ENCODE measurements at regions not wholly inside any gene's neighbourhood (a gene's known extent, or its start where the extent isn't known, plus 50 kb on each side); places are given as distances from the start of the nearest gene placed in this dataset.

DNA sequence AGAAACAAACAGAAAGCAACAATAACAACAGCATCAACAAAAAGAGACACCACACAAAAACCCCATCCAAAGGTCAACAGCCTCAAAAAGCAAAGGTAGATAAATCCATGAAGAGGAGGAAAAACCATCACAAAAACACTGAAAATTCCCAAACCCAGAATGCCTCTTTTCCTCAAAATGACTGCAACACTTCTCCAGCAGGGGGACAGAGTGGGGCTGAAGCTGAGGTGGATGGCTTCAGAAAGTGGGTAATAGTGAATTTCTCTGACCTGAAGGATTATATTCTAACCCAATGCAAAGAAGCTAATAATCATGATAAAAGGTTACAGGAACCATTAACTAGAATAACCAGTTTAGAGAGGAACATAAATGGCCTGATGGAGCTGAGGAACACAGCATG, 888.2 kb downstream of the RAB28 start:
- no peak overlapping the region for H3K27ac ChIP-seq
- no peak for TF ChIP-seq POLR2A (IDR thresholded peaks at IDR 0.05)
- TF ChIP-seq, protein P1, sequence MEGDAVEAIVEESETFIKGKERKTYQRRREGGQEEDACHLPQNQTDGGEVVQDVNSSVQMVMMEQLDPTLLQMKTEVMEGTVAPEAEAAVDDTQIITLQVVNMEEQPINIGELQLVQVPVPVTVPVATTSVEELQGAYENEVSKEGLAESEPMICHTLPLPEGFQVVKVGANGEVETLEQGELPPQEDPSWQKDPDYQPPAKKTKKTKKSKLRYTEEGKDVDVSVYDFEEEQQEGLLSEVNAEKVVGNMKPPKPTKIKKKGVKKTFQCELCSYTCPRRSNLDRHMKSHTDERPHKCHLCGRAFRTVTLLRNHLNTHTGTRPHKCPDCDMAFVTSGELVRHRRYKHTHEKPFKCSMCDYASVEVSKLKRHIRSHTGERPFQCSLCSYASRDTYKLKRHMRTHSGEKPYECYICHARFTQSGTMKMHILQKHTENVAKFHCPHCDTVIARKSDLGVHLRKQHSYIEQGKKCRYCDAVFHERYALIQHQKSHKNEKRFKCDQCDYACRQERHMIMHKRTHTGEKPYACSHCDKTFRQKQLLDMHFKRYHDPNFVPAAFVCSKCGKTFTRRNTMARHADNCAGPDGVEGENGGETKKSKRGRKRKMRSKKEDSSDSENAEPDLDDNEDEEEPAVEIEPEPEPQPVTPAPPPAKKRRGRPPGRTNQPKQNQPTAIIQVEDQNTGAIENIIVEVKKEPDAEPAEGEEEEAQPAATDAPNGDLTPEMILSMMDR (IDR thresholded peaks at IDR 0.05 in 4 of 5, conservative IDR thresholded peaks at IDR 0.05 in 1 of 5), result no peak
- no peaks in the 10 kb centered on the region for H3K9me3 ChIP-seq
- no peaks in the 10 kb centered on the region for H3K36me3 ChIP-seq
- no peak for ATAC-seq
- no peaks in the 10 kb centered on the region for H3K27me3 ChIP-seq
- intact Hi-C loops (cut with DNase I; ENCODE audit: low total_unique reads), result no loop called here
- in situ Hi-C loops (cut with MboI; ENCODE audit: low sequenced_read_pairs in 4 of 4), result no loop called here
- no peaks in the 10 kb centered on the region for H3K4me1 ChIP-seq
- no peak for DNase-seq
- H3K4me3 ChIP-seq, result no peak overlapping the region

DNA sequence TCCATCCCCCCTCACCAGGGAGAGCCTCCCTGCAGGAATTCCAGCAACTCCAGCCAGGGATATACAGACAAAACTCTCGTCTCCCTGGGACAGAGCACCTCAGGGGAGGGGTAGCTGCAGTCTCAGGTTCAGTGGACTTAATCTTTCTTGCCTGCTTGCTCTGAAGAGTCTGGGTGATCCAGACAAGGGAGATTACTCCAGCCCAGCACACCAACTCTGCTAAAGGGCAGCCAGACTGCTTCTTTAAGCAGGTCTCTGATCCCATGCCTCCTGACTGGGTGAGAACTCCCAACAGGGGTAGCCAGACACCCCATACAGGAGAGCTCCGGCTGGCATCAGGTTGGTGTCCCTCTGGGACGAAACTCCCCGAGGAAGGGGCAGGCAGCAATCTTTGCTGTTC, 888.7 kb downstream of the RAB28 start:
- Histone ChIP-seq H3K27ac (no peak overlapping the region), H3K27me3 (no peaks in the 10 kb centered on the region), H3K9me3 (no peaks in the 10 kb centered on the region), H3K36me3 (no peaks in the 10 kb centered on the region), H3K4me1 (no peaks in the 10 kb centered on the region), H3K4me3 (no peak overlapping the region)
- intact Hi-C loops (cut with DNase I; ENCODE audit: low total_unique reads), result no loop called here
- TF ChIP-seq, protein P1 (IDR thresholded peaks at IDR 0.05 in 4 of 5, conservative IDR thresholded peaks at IDR 0.05 in 1 of 5), result no peak
- TF ChIP-seq POLR2A (IDR thresholded peaks at IDR 0.05), result no peak
- in situ Hi-C loops (cut with MboI; ENCODE audit: low sequenced_read_pairs in 4 of 4), result no loop called here
- DNase-seq (no peak), ATAC-seq (no peak)

DNA sequence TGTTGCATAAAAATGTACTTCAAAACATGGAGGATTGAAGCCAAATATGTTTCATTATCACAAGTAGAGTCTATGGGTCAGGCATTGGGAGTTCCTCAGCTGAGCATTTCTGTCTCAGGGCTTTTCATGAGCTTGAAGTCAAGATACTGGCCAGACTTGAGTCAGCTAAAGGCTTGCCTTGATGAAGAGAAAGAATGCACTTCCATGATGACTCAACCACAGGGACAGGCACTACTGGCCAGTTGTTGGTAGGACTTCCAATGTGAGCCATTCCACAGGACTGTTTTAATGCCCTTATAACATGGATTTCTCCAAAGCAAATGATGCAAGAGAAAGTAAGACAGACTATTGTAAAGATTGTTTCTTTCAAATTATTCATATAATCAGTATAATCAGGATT, 895.6 kb downstream of the RAB28 start:
- in situ Hi-C loops (cut with MboI; ENCODE audit: low sequenced_read_pairs in 4 of 4) (no loop called here), intact Hi-C loops (cut with DNase I; ENCODE audit: low total_unique reads) (no loop called here)
- no peaks in the 10 kb centered on the region for H3K27me3 ChIP-seq
- no peaks in the 10 kb centered on the region for H3K36me3 ChIP-seq
- no peak overlapping the region for H3K27ac ChIP-seq
- H3K4me3 ChIP-seq, result no peak overlapping the region
- DNase-seq (no peak), ATAC-seq (no peak)
- H3K9me3 ChIP-seq, result no peaks in the 10 kb centered on the region
- no peak for TF ChIP-seq POLR2A (IDR thresholded peaks at IDR 0.05)
- TF ChIP-seq, protein P1 (IDR thresholded peaks at IDR 0.05 in 4 of 5, conservative IDR thresholded peaks at IDR 0.05 in 1 of 5), result no peak
- H3K4me1 ChIP-seq, result no peaks in the 10 kb centered on the region

DNA sequence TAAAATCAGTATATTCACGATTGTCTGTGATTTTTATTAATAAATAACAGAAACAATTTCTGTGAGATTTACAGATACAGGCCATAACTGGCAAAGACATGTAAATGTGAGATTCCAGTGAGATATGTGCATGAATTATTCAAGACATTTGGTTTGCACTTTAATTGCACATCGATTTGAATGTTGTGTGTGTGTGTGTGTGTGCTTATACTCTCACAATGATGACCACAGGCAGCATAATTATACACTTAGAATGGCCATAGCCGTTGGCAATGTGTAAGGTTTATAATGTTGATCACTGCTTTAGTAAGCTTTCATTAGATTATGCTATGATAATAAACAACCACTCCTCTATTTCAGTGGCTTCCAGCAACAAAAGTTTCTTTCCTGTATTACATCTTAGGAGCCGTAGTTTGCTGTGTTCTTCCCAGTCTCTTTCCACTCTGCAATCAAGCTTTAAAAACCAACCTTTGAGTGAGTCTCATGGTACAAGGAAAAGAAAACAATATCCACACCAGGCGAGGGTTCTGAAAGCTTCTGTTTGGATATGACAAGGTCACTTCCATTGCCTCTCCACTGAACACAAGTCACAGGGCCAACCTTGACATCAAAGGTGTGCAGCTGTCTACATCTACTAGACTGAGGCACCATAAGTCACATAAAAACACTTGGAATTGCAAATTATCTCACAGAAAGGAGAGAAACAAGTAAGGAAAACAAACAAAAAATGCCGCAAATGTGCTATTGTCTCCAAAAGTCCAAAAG, 897.7 kb downstream of the RAB28 start:
- Histone ChIP-seq H3K4me1 (no peaks in the 10 kb centered on the region), H3K36me3 (no peaks in the 10 kb centered on the region), H3K9me3 (no peaks in the 10 kb centered on the region), H3K4me3 (no peak overlapping the region), H3K27ac (no peak overlapping the region), H3K27me3 (no peaks in the 10 kb centered on the region)
- TF ChIP-seq, protein P1 (IDR thresholded peaks at IDR 0.05 in 4 of 5, conservative IDR thresholded peaks at IDR 0.05 in 1 of 5), result no peak
- no peak for TF ChIP-seq POLR2A (IDR thresholded peaks at IDR 0.05)
- intact Hi-C loops (cut with DNase I; ENCODE audit: low total_unique reads), result no loop called here
- in situ Hi-C loops (cut with MboI; ENCODE audit: low sequenced_read_pairs in 4 of 4), result no loop called here
- no peak for DNase-seq
- no peak for ATAC-seq
